MM.1S (cell line): ENCODE measurements at regions not wholly inside any gene's neighbourhood (a gene's known extent, or its start where the extent isn't known, plus 50 kb on each side); places are given as distances from the start of the nearest gene placed in this dataset.

Experiments
- DNase-seq: peaks from one replicate; pipeline ENCODE4 v3.0.0-alpha.2; 2015
- H2AFZ ChIP-seq: fragments of 300-600 bp; sonication (generic); 2 replicates; pipeline ENCODE4 v1.6.0; 2016; ENCODE audit warnings: antibody characterized with exemption, low read length
- H3F3A ChIP-seq: fragments of 300-600 bp; sonication (generic); 2 replicates; pipeline ENCODE4 v1.6.1; 2016; ENCODE audit warnings: mild to moderate bottlenecking, antibody characterized with exemption, low read length, moderate library complexity, mixed read lengths; ENCODE audit not compliant: insufficient read depth
- H3K27ac ChIP-seq: fragments of 300-600 bp; sonication (generic); 2 replicates; pipeline ENCODE4 v1.5.1; 2016; ENCODE audit warnings: mild to moderate bottlenecking, low read length
- H3K27me3 ChIP-seq: fragments of 300-600 bp; sonication (generic); replicated peaks from 2 replicates; pipeline ENCODE4 v1.6.0; 2016; ENCODE audit warnings: low read length; ENCODE audit not compliant: insufficient read depth
- H3K36me3 ChIP-seq: fragments of 300-600 bp; sonication (generic); replicated peaks from 2 replicates; pipeline ENCODE4 v1.6.1; 2016; ENCODE audit warnings: mild to moderate bottlenecking, low read length, mixed read lengths; ENCODE audit not compliant: insufficient read depth
- H3K4me1 ChIP-seq: fragments of 300-600 bp; sonication (generic); 2 replicates; pipeline ENCODE4 v1.6.1; 2016; ENCODE audit warnings: low read length, mixed read lengths
- H3K4me2 ChIP-seq: fragments of 300-600 bp; sonication (generic); 2 replicates; pipeline ENCODE4 v1.6.0; 2016; ENCODE audit warnings: low read depth, low read length
- H3K4me3 ChIP-seq: fragments of 300-600 bp; sonication (generic); 2 replicates; pipeline ENCODE4 v1.5.1; 2016; ENCODE audit warnings: low read length, mixed read lengths
- H3K79me2 ChIP-seq: fragments of 300-600 bp; sonication (generic); 2 replicates; pipeline ENCODE4 v1.6.1; 2016; ENCODE audit warnings: mixed run types, low read length, mixed read lengths
- H3K9ac ChIP-seq: fragments of 300-600 bp; sonication (generic); 2 replicates; pipeline ENCODE4 v1.6.1; 2016; ENCODE audit warnings: low read length, mixed read lengths
- H3K9me2 ChIP-seq: fragments of 300-600 bp; sonication (generic); replicated peaks from 2 replicates; pipeline ENCODE4 v1.6.1; 2016; ENCODE audit warnings: mild to moderate bottlenecking, low read length, mixed read lengths; ENCODE audit not compliant: insufficient read depth
- H3K9me3 ChIP-seq: fragments of 300-600 bp; sonication (generic); replicated peaks from 2 replicates; pipeline ENCODE4 v1.6.1; 2016; ENCODE audit warnings: mild to moderate bottlenecking, low read length, mixed read lengths; ENCODE audit not compliant: insufficient read depth
- H4K20me1 ChIP-seq: fragments of 300-600 bp; sonication (generic); 2 replicates; pipeline ENCODE4 v1.6.1; 2016; ENCODE audit warnings: mild to moderate bottlenecking, low read length, moderate library complexity, mixed read lengths; ENCODE audit not compliant: insufficient read depth
- EZH2 ChIP-seq: fragments of 300-600 bp; sonication (generic); optimal IDR thresholded peaks from 2 replicates; pipeline ENCODE3; 2017; ENCODE audit warnings: low read depth, mild to moderate bottlenecking, antibody characterized with exemption, low read length, mixed read lengths
- EZH2phosphoT487 ChIP-seq: fragments of 300-600 bp; sonication (generic); IDR thresholded peaks from 2 replicates; pipeline ENCODE4 v1.6.1; 2018; ENCODE audit warnings: antibody characterized with exemption, low read length
- TF ChIP-seq, protein P1 (sequence below): fragments of 300-600 bp; sonication (generic); IDR thresholded peaks from 2 replicates; pipeline ENCODE4 v1.5.1; 2016; ENCODE audit warnings: antibody characterized with exemption, low read length, mixed read lengths

GRCh38 chr2:126748188-126748760 lies 92.3 kb downstream of the GYPC start:
- Histone ChIP-seq H3K36me3 (no peaks in the 10 kb centered on the region), H3K9me2 (no peaks in the 10 kb centered on the region), H3K9me3 (no peaks in the 10 kb centered on the region)

DNA sequence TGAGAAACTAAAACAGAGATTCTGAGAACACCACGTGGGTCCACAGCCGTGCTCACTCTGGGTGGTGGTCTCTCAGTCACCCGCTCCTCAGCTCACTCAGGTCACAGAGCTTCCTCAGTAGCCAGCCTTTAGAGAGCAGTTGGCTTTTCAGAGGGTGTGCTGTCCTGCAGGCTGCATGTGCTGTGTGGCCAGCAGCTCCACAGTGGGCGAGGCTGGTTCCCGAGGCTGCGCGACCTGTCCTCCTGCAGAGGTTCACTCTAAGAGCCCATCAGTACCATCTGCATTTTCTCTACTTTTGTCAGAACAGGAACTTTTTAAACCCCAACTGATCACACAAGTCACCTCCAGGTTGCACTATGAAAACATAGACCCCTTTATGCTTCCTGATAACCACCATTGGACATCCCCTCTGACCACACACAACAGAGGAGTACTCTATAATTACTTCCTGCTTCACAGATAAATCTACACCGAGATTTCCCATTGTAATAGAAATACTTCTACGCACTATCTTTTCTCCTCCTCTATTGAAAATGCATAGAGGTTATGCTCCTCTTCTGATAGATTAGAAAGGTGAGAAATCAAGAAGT lies 93.1 kb downstream of the GYPC start:
- no peak overlapping the region for H3K4me3 ChIP-seq
- H3K27me3 ChIP-seq, result no peaks in the 10 kb centered on the region
- no peaks in the 10 kb centered on the region for H3K9me3 ChIP-seq
- H3K27ac ChIP-seq, result no peak overlapping the region
- no peaks in the 10 kb centered on the region for H3F3A ChIP-seq
- no peak overlapping the region for H3K9ac ChIP-seq
- TF ChIP-seq EZH2 (no peak), EZH2phosphoT487 (no peak)
- TF ChIP-seq, protein P1, sequence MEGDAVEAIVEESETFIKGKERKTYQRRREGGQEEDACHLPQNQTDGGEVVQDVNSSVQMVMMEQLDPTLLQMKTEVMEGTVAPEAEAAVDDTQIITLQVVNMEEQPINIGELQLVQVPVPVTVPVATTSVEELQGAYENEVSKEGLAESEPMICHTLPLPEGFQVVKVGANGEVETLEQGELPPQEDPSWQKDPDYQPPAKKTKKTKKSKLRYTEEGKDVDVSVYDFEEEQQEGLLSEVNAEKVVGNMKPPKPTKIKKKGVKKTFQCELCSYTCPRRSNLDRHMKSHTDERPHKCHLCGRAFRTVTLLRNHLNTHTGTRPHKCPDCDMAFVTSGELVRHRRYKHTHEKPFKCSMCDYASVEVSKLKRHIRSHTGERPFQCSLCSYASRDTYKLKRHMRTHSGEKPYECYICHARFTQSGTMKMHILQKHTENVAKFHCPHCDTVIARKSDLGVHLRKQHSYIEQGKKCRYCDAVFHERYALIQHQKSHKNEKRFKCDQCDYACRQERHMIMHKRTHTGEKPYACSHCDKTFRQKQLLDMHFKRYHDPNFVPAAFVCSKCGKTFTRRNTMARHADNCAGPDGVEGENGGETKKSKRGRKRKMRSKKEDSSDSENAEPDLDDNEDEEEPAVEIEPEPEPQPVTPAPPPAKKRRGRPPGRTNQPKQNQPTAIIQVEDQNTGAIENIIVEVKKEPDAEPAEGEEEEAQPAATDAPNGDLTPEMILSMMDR, result no peak
- no peaks in the 10 kb centered on the region for H3K36me3 ChIP-seq
- H3K4me1 ChIP-seq, result 0 out of 2 replicates have a peak, but pooled peaks cover under 1% of the 10 kb centered on the region
- H4K20me1 ChIP-seq, result no peaks in the 10 kb centered on the region
- no peak overlapping the region for H2AFZ ChIP-seq
- H3K79me2 ChIP-seq, result no peaks in the 10 kb centered on the region
- no peak for DNase-seq
- H3K9me2 ChIP-seq, result no peaks in the 10 kb centered on the region
- no peak overlapping the region for H3K4me2 ChIP-seq

More at GRCh38 chr2:126748188-126748760, 92.3 kb downstream of the GYPC start:
- Histone ChIP-seq H3K4me1 (no peaks in the 10 kb centered on the region), H3K79me2 (no peaks in the 10 kb centered on the region), H3K9ac (no peak overlapping the region), H3F3A (no peaks in the 10 kb centered on the region), H3K27ac (no peak overlapping the region), H3K4me2 (no peak overlapping the region), H4K20me1 (no peaks in the 10 kb centered on the region), H2AFZ (no peak overlapping the region), H3K27me3 (no peaks in the 10 kb centered on the region), H3K4me3 (no peak overlapping the region)
- no peak for DNase-seq
- TF ChIP-seq, protein P1, result no peak
- TF ChIP-seq EZH2 (no peak), EZH2phosphoT487 (no peak)

DNA sequence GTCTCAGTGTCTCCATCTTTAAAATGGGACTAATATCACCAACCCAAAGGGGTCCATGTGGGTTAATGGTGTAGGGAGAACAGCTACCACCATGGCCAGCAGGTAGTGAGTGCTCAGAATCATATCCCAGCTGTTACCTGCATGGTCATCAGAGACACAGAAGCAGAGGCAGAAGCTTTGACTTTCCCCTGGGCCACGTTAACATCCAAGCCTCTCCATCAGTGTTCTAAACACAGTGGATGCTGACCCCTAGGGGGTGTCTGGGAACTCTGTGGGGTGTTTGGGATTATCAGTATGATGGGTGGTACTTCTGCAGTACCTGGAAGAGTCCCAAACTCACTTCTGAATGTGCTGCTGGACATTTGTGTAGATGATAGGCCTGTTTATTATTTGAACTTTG lies 93.6 kb downstream of the GYPC start:
- peaks cover 3% of the 10 kb centered on the region; the same call in 1 of the 2 replicates for H3K4me1 ChIP-seq
- H4K20me1 ChIP-seq, result no peaks in the 10 kb centered on the region
- no peaks in the 10 kb centered on the region for H3K27me3 ChIP-seq
- no peak for TF ChIP-seq EZH2phosphoT487
- TF ChIP-seq, protein P1, result 0 out of 2 replicates have a peak, but pooled peaks have one; percentile 10
- H3K9ac ChIP-seq, result no peak overlapping the region
- H3K36me3 ChIP-seq, result no peaks in the 10 kb centered on the region
- no peak for DNase-seq
- H3K4me2 ChIP-seq, result no peak overlapping the region
- no peaks in the 10 kb centered on the region for H3K79me2 ChIP-seq
- no peaks in the 10 kb centered on the region for H3K9me3 ChIP-seq
- no peak overlapping the region for H2AFZ ChIP-seq
- H3F3A ChIP-seq, result no peaks in the 10 kb centered on the region
- H3K9me2 ChIP-seq, result no peaks in the 10 kb centered on the region
- H3K4me3 ChIP-seq, result no peak overlapping the region
- H3K27ac ChIP-seq, result no peak overlapping the region
